ENCODE measurements at regions not wholly inside any gene's neighbourhood (a gene's known extent, or its start where the extent isn't known, plus 50 kb on each side); places are given as distances from the start of the nearest gene placed in this dataset.

DNA sequence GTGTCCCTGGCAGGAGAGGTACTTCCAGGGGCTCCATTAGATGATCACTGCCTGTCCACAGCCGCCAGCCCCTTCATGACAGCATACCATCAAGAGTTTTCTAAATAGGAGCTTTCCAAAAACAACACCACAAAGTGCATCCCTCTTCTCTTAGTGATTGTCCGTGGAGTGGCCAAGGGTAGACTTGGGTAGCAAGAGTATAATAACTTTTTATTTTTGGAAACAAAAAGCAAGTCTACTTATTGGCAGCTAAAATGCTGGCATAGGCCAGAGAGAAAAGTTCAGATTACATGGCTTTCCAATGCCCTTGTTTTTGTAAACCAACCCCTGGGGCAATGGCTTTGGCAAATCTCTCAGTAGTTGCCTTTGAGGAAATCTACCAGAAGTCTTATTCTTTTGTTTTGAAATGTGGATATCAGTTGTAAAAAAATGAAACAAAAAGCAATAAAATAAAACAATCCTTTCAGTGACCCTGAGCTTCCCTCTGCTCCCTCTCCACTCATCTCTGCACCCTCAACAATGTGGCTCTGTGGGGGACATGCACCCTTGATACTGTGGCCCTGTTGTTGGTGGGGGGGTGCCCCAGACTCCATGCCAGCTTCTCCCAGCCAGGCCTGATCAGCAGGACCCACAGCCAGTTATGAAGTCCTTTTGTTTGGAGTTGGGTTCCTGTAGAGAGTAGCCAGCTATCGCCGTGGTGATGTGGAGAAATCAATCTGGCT lies 294.1 kb downstream of the DLEU7 start (continued):
- TF ChIP-seq, protein P1, sequence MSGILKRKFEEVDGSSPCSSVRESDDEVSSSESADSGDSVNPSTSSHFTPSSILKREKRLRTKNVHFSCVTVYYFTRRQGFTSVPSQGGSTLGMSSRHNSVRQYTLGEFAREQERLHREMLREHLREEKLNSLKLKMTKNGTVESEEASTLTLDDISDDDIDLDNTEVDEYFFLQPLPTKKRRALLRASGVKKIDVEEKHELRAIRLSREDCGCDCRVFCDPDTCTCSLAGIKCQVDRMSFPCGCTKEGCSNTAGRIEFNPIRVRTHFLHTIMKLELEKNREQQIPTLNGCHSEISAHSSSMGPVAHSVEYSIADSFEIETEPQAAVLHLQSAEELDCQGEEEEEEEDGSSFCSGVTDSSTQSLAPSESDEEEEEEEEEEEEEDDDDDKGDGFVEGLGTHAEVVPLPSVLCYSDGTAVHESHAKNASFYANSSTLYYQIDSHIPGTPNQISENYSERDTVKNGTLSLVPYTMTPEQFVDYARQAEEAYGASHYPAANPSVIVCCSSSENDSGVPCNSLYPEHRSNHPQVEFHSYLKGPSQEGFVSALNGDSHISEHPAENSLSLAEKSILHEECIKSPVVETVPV (CRISPR knock-in tag; IDR thresholded peaks at IDR 0.05): no peak

DNA sequence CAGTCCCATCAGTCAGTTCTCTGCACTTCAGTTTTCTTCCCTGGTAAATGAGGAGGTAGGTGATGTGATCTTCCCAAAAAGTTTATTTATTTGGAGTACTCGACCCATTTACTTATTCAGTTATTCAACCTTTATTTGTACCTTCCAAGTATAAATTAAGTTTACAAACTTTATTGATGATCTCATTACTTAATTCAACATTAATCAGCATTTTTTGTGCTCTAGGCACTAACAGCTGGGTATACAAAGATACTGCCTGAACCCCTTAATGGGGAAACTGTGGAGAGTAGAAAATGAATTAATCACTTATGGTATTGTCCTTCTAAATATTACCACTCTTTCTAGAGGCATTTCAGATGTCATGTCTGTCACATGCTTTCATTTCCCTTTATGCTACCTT lies 293.3 kb downstream of the DLEU7 start:
- no peak for ATAC-seq

DNA sequence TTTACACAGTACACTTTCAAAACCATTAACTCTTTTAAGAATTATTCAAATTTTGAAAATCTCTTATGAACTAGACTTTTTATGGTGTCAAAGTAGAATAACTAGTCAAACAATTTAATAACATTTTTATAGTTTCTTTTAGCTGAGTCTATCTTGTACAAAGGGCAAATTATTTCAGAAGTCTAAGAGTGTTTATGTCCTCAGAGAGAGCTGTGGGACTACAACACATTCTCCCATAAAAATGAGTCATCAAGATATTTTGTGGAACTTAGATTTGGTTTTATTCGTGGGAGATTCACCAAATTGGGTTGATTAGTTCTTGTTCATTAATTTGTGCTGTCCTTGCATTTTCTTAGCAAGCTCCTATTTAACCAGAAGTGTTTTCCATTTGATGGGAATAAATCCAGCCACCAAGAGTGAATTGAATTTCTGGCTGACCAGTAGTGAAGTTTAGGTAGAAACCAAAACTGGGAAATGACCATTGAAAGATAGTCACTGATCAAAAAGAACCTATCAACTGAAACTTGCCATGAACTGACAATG lies 291.0 kb downstream of the DLEU7 start:
- TF ChIP-seq RARB (CRISPR knock-in tag; IDR thresholded peaks at IDR 0.05) (no peak), TCF4 (CRISPR knock-in tag; IDR thresholded peaks at IDR 0.05; ENCODE audit: borderline replicate concordance) (no peak), BACH2 (CRISPR knock-in tag; IDR thresholded peaks at IDR 0.05; ENCODE audit: borderline replicate concordance) (no peak), SNAI2 (CRISPR knock-in tag; IDR thresholded peaks at IDR 0.05) (no peak), ZFP30 (CRISPR knock-in tag; IDR thresholded peaks at IDR 0.05) (no peak), CSDC2 (CRISPR knock-in tag; IDR thresholded peaks at IDR 0.05) (no peak), GLIS3 (CRISPR knock-in tag; IDR thresholded peaks at IDR 0.05) (no peak), ZNF565 (CRISPR knock-in tag; conservative IDR thresholded peaks at IDR 0.05; ENCODE audit: low read depth) (no peak)
- TF ChIP-seq, protein P2, sequence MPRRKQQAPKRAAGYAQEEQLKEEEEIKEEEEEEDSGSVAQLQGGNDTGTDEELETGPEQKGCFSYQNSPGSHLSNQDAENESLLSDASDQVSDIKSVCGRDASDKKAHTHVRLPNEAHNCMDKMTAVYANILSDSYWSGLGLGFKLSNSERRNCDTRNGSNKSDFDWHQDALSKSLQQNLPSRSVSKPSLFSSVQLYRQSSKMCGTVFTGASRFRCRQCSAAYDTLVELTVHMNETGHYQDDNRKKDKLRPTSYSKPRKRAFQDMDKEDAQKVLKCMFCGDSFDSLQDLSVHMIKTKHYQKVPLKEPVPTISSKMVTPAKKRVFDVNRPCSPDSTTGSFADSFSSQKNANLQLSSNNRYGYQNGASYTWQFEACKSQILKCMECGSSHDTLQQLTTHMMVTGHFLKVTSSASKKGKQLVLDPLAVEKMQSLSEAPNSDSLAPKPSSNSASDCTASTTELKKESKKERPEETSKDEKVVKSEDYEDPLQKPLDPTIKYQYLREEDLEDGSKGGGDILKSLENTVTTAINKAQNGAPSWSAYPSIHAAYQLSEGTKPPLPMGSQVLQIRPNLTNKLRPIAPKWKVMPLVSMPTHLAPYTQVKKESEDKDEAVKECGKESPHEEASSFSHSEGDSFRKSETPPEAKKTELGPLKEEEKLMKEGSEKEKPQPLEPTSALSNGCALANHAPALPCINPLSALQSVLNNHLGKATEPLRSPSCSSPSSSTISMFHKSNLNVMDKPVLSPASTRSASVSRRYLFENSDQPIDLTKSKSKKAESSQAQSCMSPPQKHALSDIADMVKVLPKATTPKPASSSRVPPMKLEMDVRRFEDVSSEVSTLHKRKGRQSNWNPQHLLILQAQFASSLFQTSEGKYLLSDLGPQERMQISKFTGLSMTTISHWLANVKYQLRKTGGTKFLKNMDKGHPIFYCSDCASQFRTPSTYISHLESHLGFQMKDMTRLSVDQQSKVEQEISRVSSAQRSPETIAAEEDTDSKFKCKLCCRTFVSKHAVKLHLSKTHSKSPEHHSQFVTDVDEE (CRISPR knock-in tag; IDR thresholded peaks at IDR 0.05): no peak
- TF ChIP-seq, protein P3, sequence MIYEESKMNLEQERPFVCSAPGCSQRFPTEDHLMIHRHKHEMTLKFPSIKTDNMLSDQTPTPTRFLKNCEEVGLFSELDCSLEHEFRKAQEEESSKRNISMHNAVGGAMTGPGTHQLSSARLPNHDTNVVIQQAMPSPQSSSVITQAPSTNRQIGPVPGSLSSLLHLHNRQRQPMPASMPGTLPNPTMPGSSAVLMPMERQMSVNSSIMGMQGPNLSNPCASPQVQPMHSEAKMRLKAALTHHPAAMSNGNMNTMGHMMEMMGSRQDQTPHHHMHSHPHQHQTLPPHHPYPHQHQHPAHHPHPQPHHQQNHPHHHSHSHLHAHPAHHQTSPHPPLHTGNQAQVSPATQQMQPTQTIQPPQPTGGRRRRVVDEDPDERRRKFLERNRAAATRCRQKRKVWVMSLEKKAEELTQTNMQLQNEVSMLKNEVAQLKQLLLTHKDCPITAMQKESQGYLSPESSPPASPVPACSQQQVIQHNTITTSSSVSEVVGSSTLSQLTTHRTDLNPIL (CRISPR knock-in tag; IDR thresholded peaks at IDR 0.05; ENCODE audit: low read depth): no peak
- ATAC-seq: no peak

More for the DNA sequence above, 293.3 kb downstream of the DLEU7 start:
- TF ChIP-seq TCF4 (CRISPR knock-in tag; IDR thresholded peaks at IDR 0.05; ENCODE audit: borderline replicate concordance) (no peak), GLIS3 (CRISPR knock-in tag; IDR thresholded peaks at IDR 0.05) (no peak), OSR1 (CRISPR knock-in tag; IDR thresholded peaks at IDR 0.05) (no peak), CSDC2 (CRISPR knock-in tag; IDR thresholded peaks at IDR 0.05) (no peak), ISL1 (CRISPR knock-in tag; IDR thresholded peaks at IDR 0.05) (no peak), RARB (CRISPR knock-in tag; IDR thresholded peaks at IDR 0.05) (no peak), ESRRG (CRISPR knock-in tag; IDR thresholded peaks at IDR 0.05) (no peak), ZNF8 (CRISPR knock-in tag; IDR thresholded peaks at IDR 0.05) (no peak), ZNF565 (CRISPR knock-in tag; conservative IDR thresholded peaks at IDR 0.05; ENCODE audit: low read depth) (no peak), BACH2 (CRISPR knock-in tag; IDR thresholded peaks at IDR 0.05; ENCODE audit: borderline replicate concordance) (no peak), ZNF70 (CRISPR knock-in tag; IDR thresholded peaks at IDR 0.05) (no peak), TOX (CRISPR knock-in tag; IDR thresholded peaks at IDR 0.05; ENCODE audit: borderline replicate concordance) (no peak), ZC3H10 (CRISPR knock-in tag; IDR thresholded peaks at IDR 0.05) (no peak), ZFP3 (CRISPR knock-in tag; IDR thresholded peaks at IDR 0.05) (no peak)
- TF ChIP-seq, protein P4, sequence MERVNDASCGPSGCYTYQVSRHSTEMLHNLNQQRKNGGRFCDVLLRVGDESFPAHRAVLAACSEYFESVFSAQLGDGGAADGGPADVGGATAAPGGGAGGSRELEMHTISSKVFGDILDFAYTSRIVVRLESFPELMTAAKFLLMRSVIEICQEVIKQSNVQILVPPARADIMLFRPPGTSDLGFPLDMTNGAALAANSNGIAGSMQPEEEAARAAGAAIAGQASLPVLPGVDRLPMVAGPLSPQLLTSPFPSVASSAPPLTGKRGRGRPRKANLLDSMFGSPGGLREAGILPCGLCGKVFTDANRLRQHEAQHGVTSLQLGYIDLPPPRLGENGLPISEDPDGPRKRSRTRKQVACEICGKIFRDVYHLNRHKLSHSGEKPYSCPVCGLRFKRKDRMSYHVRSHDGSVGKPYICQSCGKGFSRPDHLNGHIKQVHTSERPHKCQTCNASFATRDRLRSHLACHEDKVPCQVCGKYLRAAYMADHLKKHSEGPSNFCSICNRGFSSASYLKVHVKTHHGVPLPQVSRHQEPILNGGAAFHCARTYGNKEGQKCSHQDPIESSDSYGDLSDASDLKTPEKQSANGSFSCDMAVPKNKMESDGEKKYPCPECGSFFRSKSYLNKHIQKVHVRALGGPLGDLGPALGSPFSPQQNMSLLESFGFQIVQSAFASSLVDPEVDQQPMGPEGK (CRISPR knock-in tag; IDR thresholded peaks at IDR 0.05; ENCODE audit: borderline replicate concordance): no peak

DNA sequence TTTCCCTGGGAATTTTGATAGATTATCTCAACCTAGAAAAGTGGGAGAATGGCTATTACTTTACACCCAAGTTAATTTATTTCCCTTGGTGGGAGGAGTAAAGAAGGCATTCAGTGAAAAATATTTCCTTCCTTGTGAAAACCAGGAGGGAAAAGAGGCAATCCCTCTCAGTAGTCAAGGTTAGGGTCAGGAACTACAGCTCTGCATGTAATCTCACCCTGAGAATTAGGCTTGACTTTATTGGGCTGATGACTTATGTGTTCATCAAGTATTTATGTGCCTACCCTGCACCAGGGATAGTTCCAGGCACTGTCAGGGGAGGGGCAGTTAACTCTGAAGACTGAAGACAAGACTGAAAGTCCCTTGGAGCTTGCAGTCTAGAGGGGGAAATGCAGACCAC lies 281.8 kb downstream of the DLEU7 start:
- no peak for ATAC-seq
- TF ChIP-seq TOX (CRISPR knock-in tag; IDR thresholded peaks at IDR 0.05; ENCODE audit: borderline replicate concordance) (no peak), TCF4 (CRISPR knock-in tag; IDR thresholded peaks at IDR 0.05; ENCODE audit: borderline replicate concordance) (no peak), OSR1 (CRISPR knock-in tag; IDR thresholded peaks at IDR 0.05) (no peak), GLIS3 (CRISPR knock-in tag; IDR thresholded peaks at IDR 0.05) (no peak), BACH2 (CRISPR knock-in tag; IDR thresholded peaks at IDR 0.05; ENCODE audit: borderline replicate concordance) (no peak), ZNF8 (CRISPR knock-in tag; IDR thresholded peaks at IDR 0.05) (no peak), ARNTL (CRISPR knock-in tag; IDR thresholded peaks at IDR 0.05; ENCODE audit: borderline replicate concordance, low read depth) (no peak)
- TF ChIP-seq, protein P3 (CRISPR knock-in tag; IDR thresholded peaks at IDR 0.05; ENCODE audit: low read depth): no peak
- TF ChIP-seq, protein P1 (CRISPR knock-in tag; IDR thresholded peaks at IDR 0.05): no peak
- TF ChIP-seq, protein P2 (CRISPR knock-in tag; IDR thresholded peaks at IDR 0.05): no peak

All from SK-N-SH treated with all-trans-retinoic acid at 6 μM for 48 hours (cell line).